Astrocyte of the spinal cord (primary cell): ENCODE measurements at regions not wholly inside any gene's neighbourhood (a gene's known extent, or its start where the extent isn't known, plus 50 kb on each side); places are given as distances from the start of the nearest gene placed in this dataset.
"Not testable (repeated sequence)": the region's sequence is repeated elsewhere in the genome, so short reads cannot be mapped to it uniquely, and the experiment has no call there.

ENCODE experiments used
- DNase-seq: peaks from one replicate; pipeline ENCODE4 v3.0.0; 2011; ENCODE audit warnings: low read depth, low spot score
- H3K4me3 ChIP-seq: 2 replicates; pipeline ENCODE4 v1.5.1; 2011; ENCODE audit warnings: low read depth, mild to moderate bottlenecking, low read length, moderate library complexity
- CTCF ChIP-seq: IDR thresholded peaks from 2 replicates; pipeline ENCODE4 v1.5.1; 2012; ENCODE audit warnings: low read depth, mild to moderate bottlenecking, low read length, inconsistent platforms
- in situ Hi-C: cut with HindIII; loops from 2 replicates; pipeline ENCODE4 v1.10.0; 2017; ENCODE audit warnings: low sequenced_read_pairs

GRCh38 chr2:16092861-16093638 is 152.7 kb downstream of the MYCN start:
- no peak for DNase-seq
- H3K4me3 ChIP-seq = no peak overlapping the region
- in situ Hi-C loops = no loop called here
- no peak for TF ChIP-seq CTCF

DNA sequence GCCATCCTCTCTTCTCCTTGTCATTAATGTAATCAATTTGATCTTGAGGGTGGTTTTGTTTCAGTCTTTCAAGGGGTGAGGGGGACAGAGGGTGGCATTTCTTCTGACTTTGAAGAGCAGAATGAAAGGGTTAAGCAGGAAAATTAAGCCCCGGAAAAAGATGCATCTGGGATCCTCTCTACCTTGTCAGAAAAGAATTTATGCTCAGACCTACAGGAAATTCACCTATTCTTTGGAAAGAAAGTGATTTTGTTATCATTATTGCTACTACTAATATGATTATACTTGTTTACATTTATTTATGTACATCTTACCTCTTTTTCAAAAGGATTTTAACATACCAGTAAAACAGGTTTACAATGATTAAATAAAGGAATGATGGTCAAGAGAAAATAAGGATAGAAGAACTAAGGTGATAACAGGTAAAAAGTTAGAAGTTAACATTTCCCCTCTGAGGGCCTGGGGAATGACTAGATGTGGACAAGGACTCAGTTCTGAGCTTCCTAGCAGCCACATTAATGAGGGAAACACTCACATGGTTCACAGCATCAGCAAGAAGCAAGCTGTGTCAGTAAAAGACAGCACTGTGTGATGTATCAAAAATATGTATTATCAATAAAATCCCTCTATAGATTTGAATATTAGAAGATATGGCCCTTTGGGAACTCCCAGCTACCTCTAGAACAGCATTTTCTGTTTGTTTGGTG is 151.4 kb downstream of the MYCN start:
- DNase-seq = no peak
- in situ Hi-C loops = no loop called here
- TF ChIP-seq CTCF = no peak

DNA sequence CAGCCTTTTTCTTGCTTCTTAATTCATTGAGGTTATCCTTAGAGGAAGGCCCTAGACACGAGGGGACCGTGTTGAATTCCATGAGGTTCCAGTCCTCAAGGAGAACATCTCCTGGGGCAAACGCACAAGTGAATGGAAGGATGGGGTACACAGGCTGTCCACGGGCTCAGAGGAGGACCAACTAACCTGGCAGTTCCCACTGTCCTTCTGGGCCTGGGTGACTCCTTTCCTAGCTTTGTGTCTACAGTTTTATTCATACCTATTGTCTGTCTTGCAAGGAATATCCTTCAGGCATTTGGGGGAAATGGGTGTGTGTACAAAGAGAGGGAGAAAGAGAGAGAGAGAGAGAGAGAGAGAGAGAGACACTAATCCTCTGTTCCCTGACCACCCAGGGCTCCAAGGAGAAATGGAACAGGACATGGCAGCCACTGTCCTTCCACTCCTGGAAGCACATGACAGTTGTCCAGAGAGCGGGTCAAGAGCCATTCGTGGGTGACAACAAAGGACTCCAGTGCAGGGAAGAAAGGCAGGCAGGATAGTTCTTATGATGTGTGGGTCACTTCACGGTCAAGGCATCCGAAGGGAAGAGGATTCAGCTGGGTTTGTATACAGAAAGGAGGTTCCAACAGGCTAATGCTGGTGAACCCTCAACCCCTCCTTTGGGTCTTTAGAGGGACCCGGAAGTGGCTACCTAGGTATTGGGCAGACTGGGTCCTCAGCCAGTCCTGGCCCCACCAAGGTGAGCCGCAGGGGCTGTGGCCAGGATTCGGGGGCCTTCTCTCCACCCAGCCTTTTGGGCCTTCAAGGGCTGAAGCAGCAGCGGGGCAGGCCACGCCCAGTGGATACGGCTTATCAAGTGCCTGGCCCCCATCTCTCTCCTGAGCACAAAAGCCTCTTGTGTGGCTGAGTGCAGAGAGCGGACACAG is 150.6 kb downstream of the MYCN start:
- in situ Hi-C loops = no loop called here
- no peak for DNase-seq

More for the DNA sequence above, 151.4 kb downstream of the MYCN start:
- H3K4me3 ChIP-seq = no peak overlapping the region

DNA sequence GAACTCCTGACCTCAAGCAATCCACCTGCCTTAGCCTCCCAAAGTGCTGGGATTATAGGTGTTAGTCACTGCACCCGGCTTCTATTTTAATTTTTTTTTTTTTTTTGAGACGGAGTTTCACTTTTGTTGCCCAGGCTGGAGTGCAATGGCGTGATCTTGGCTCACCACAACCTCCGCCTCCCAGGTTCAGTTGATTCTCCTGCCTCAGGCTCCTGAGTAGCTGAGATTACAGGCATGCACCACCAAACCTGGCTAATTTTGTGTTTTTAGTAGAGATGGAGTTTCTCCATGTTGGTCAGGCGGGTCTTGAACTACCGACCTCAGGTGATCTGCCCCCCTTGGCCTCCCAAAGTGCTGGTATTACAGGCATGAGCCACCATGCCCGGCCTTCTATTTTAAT is 149.1 kb downstream of the MYCN start:
- H3K4me3 ChIP-seq, in situ Hi-C loops, DNase-seq: not testable (repeated sequence)

More for the DNA sequence above, 150.6 kb downstream of the MYCN start:
- TF ChIP-seq CTCF = no peak
- H3K4me3 ChIP-seq = no peak overlapping the region

DNA sequence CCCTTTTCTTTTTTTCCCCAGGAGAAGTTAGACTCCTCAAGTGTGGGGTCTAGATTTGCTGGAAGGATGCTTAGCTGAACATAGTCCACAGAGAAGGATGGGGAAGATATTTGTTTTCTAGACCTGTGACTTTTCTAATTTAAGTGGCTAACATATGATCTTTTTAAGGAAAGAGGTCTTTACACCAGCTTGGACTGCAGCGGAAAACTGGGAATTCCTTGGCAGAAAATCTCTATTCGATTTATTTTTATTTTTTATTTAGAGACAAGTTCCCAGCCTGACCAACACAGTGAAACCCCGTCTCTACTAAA is 148.4 kb downstream of the MYCN start:
- no peak overlapping the region for H3K4me3 ChIP-seq
- in situ Hi-C loops = no loop called here
- no peak for TF ChIP-seq CTCF
- DNase-seq = no peak

DNA sequence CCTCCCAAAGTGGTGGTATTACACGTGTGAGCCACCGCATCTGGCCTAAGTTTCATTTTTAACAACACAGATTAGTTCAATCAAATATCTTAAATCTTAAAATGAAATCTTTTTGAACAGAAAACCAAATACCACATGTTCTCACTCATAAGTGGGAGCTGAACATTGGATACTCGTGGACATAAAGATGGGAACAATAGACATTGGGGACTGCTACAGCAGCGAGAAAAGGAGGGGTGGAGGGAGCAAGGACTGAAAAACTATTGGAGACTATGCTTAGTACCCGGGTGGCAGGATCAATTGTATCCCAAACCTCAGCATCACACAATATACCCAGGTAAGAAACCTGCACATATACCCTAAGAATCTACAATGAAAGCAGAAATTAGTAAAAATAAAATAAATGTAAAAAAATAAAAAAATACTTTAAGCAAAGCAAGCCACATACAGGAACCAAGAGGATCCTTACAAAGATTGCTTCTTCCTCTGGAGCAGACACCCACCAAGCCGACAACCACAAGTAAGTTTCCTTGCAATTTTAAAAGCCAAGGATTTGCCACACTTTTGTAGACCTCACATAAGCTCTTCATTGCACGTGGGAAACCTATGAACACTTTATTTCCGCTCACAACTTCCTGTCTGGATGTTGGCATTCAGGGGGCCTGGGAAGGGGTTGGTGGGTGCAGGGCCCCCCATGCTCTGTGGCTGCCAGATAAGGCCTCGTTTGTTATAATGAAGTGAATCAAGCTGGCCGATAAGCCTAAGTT is 147.9 kb downstream of the MYCN start:
- in situ Hi-C loops = no loop called here

GRCh38 chr2:16086136-16086535 is 145.8 kb downstream of the MYCN start:
- in situ Hi-C loops, DNase-seq, H3K4me3 ChIP-seq: not testable (repeated sequence)

More for the DNA sequence above, 147.9 kb downstream of the MYCN start:
- no peak overlapping the region for H3K4me3 ChIP-seq
- TF ChIP-seq CTCF = no peak
- DNase-seq = no peak
